Peyer's patch (tissue), 4 donors: ENCODE measurements at regions not wholly inside any gene's neighbourhood (a gene's known extent, or its start where the extent isn't known, plus 50 kb on each side); places are given as distances from the start of the nearest gene placed in this dataset.

ENCODE experiments used
- CTCF ChIP-seq, 6 experiments: fragments of 450-650 bp in 4 of 6; fragments of 200-600 bp in 2 of 6; sonication (generic) in 1 of 6; IDR thresholded peaks; one replicate each; pipeline ENCODE4 v1.5.1; 2017 to 2019; ENCODE audit warnings: antibody characterized with exemption in 6 of 6, mild to moderate bottlenecking in 3 of 6, moderate library complexity in 1 of 6
- POLR2A ChIP-seq, 2 donors: fragments of 450-650 bp; IDR thresholded peaks; one replicate each; pipeline ENCODE4 v1.5.1; 2017; ENCODE audit warnings: antibody characterized with exemption in 2 of 2, mild to moderate bottlenecking in 2 of 2, moderate library complexity in 2 of 2

GRCh38 chr2:194363878-194364277 is 1293.1 kb upstream of the SLC39A10 start:
- TF ChIP-seq CTCF (IDR thresholded peaks at IDR 0.05) (no peak), POLR2A (IDR thresholded peaks at IDR 0.05) (no peak)
